ENCODE measurements at regions not wholly inside any gene's neighbourhood (a gene's known extent, or its start where the extent isn't known, plus 50 kb on each side); places are given as distances from the start of the nearest gene placed in this dataset.

DNA sequence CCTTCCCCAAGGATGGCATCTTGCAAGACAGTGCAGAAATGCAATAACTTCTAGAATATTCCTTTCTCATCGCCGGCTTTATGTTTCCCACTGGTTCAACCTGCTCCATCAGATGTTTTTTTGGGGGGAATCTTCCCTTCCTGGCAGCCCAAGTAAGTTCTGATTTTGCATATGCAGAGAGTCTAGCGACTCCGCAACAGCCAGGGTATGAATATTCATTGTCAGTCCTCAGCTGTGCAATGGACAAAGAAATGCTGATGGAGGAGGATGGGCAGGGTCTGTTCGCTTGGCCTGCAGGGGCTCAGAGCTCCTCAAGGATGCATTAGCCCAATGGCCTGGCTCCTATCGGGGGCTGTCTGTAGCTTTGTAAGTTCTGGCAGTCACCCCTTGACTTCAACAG is 358.8 kb upstream of the CCL2 start:
- no peaks in the 10 kb centered on the region for H3K9me3 ChIP-seq (replicated peaks; ENCODE audit: control insufficient read depth, insufficient read depth, low read length)
- no peak overlapping the region for H3K4me2 ChIP-seq (ENCODE audit: control insufficient read depth, insufficient read depth)
- intact Hi-C loops (cut with micrococcal nuclease; ENCODE audit: unreplicated experiment): no loop called here
- ChIA-PET RAD21 (ENCODE audit: unreplicated experiment) (no interaction called here), CTCF (no interaction called here), POLR2A (no interaction called here), SMC1A (ENCODE audit: uncharacterized antibody, unreplicated experiment) (interaction anchor here (1.1 kb wide), 1 partner anchor 250 kb away, joined by 3 read pairs; no protein-coding TSS in a partner anchor)
- no peaks in the 10 kb centered on the region for H3K79me2 ChIP-seq (ENCODE audit: control insufficient read depth, insufficient read depth, low read length)
- H3K36me3 ChIP-seq (ENCODE audit: control insufficient read depth in 2 of 2, insufficient read depth in 2 of 2, low read length in 1 of 2): no peaks in the 10 kb centered on the region
- H3K4me1 ChIP-seq (ENCODE audit: control insufficient read depth, insufficient read depth, low read length): no peaks in the 10 kb centered on the region
- H3K27ac ChIP-seq (ENCODE audit: control insufficient read depth, insufficient read depth): no peak overlapping the region
- peaks cover 1 to 2% of the 10 kb centered on the region in 2 experiments; a peak in 1 of 4 replicates for H3K27me3 ChIP-seq (replicated peaks in 1 of 2; ENCODE audit: control insufficient read depth in 2 of 2, insufficient read depth in 2 of 2, low read length in 1 of 2)
- FAIRE-seq: no peak
- 38% methylated on average over 6 of the region's 6 CpGs for WGBS (ENCODE audit: insufficient coverage, insufficient replicate concordance, low lambda C conversion rate, missing lambda C conversion rate)
- no peak overlapping the region for H3K9ac ChIP-seq (ENCODE audit: control insufficient read depth, insufficient read depth, low read length)
- no peak overlapping the region for H3K4me3 ChIP-seq
- H4K20me1 ChIP-seq (ENCODE audit: control insufficient read depth, insufficient read depth): no peaks in the 10 kb centered on the region
- TF ChIP-seq KAT2A (conservative IDR thresholded peaks at IDR 0.05; ENCODE audit: control insufficient read depth, low read depth, low read length) (no peak), STAT1 (conservative IDR thresholded peaks at IDR 0.05) (no peak), RCOR1 (conservative IDR thresholded peaks at IDR 0.05; ENCODE audit: low read depth, low read length) (no peak), ZNF384 (IDR thresholded peaks at IDR 0.05; ENCODE audit: borderline replicate concordance, low read depth, low read length) (no peak), ZSCAN29 (IDR thresholded peaks at IDR 0.05) (no peak)
- ATAC-seq: no peak
- no peak overlapping the region for H2AFZ ChIP-seq (ENCODE audit: control insufficient read depth, low read depth, low read length)
- no peak for DNase-seq (ENCODE audit: low read depth, low spot score)
- in situ Hi-C loops (cut with MboI): no loop called here
- no TSS peak for BruUV-seq (replicated peaks)

DNA sequence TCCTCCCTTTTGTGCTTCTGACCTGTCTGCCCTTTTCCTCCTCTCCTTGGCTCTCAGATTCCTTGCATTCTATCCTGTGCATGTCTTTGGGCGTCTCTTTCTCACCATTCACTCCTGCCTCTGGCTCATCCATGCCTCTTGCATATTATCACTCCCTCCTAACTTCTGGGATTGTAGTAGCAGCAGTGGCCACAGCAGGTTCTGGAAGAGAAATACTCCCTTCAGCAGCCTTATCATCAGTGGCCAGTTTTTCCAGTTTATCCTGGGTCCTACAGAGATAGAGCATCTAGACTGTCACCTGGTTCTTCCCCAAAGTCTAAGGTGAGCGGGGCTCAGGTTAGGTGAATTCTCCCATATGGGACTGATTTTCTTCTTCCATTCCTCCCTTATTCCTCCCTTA is 354.0 kb upstream of the CCL2 start:
- no peak overlapping the region for H3K4me2 ChIP-seq (ENCODE audit: control insufficient read depth, insufficient read depth)
- POLR2A ChIA-PET: no interaction called here
- ATAC-seq (no peak), FAIRE-seq (no peak), DNase-seq (ENCODE audit: low read depth, low spot score) (no peak)
- TF ChIP-seq POLR2AphosphoS2 (IDR thresholded peaks at IDR 0.05; ENCODE audit: low read depth, low read length) (no peak), GABPA (IDR thresholded peaks at IDR 0.05; ENCODE audit: low read depth) (no peak), EZH2 (IDR thresholded peaks at IDR 0.05; ENCODE audit: borderline replicate concordance, control insufficient read depth, low read depth, low read length) (no peak)
- H3K4me1 ChIP-seq (ENCODE audit: control insufficient read depth, insufficient read depth, low read length): no peaks in the 10 kb centered on the region
- H3K36me3 ChIP-seq (ENCODE audit: control insufficient read depth in 2 of 2, insufficient read depth in 2 of 2, low read length in 1 of 2): no peaks in the 10 kb centered on the region
- no peak overlapping the region for H3K9ac ChIP-seq (ENCODE audit: control insufficient read depth, insufficient read depth, low read length)
- SMC1A ChIA-PET (ENCODE audit: uncharacterized antibody, unreplicated experiment): interaction anchor here (1.1 kb wide), 1 partner anchor 42 kb away, joined by 3 read pairs; no protein-coding TSS in a partner anchor
- no peaks in the 10 kb centered on the region for H3K9me3 ChIP-seq (replicated peaks; ENCODE audit: control insufficient read depth, insufficient read depth, low read length)
- WGBS (ENCODE audit: insufficient coverage, insufficient replicate concordance, low lambda C conversion rate, missing lambda C conversion rate): 0% methylated on average over 2 of the region's 2 CpGs
- H3K27ac ChIP-seq (ENCODE audit: control insufficient read depth, insufficient read depth): no peak overlapping the region
- RAD21 ChIA-PET (ENCODE audit: unreplicated experiment): no interaction called here
- in situ Hi-C loops (cut with MboI) (no loop called here), intact Hi-C loops (cut with micrococcal nuclease; ENCODE audit: unreplicated experiment) (no loop called here)
- no peak overlapping the region for H3K4me3 ChIP-seq
- no TSS peak for BruUV-seq (replicated peaks)
- H4K20me1 ChIP-seq (ENCODE audit: control insufficient read depth, insufficient read depth): no peaks in the 10 kb centered on the region
- 0 out of 4 replicates have a peak, but pooled peaks cover 0 to 6% of the 10 kb centered on the region in 2 experiments for H3K27me3 ChIP-seq (replicated peaks in 1 of 2; ENCODE audit: control insufficient read depth in 2 of 2, insufficient read depth in 2 of 2, low read length in 1 of 2)
- CTCF ChIA-PET: no interaction called here
- H3K79me2 ChIP-seq (ENCODE audit: control insufficient read depth, insufficient read depth, low read length): no peaks in the 10 kb centered on the region
- H2AFZ ChIP-seq (ENCODE audit: control insufficient read depth, low read depth, low read length): no peak overlapping the region

Data from GM12878 (cell line).